SK-N-SH (cell line): ENCODE measurements at regions not wholly inside any gene's neighbourhood (a gene's known extent, or its start where the extent isn't known, plus 50 kb on each side); places are given as distances from the start of the nearest gene placed in this dataset.

Source experiments
- CTCF ChIA-PET: fragments of 300-600, 350-600 bp; formaldehyde crosslinking; extraction: SDS; loops from one replicate; lab custom pipeline; 2021; lab: Yijun Ruan, JAX
- POLR2A ChIA-PET: fragments of 350-600 bp; sonication (Branson Sonifier 250); formaldehyde crosslinking; extraction: SDS; loops from one replicate; lab custom pipeline; 2020; ENCODE audit warnings: antibody characterized with exemption, inconsistent platforms; lab: Yijun Ruan, JAX
- DNase-seq: peaks from one replicate; pipeline ENCODE4 v3.0.0; 2012
- H2AFZ ChIP-seq: fragments of 200-600 bp; sonication (generic); 2 replicates; pipeline ENCODE4 v1.8.1; 2016; ENCODE audit warnings: antibody characterized with exemption, mild to moderate bottlenecking, low read depth
- H3F3A ChIP-seq: fragments of 200-600 bp; sonication (generic); replicated peaks from 2 replicates; pipeline ENCODE3; 2016; ENCODE audit warnings: antibody characterized with exemption, mild to moderate bottlenecking; ENCODE audit not compliant: insufficient read depth
- H3K27ac ChIP-seq, 2 experiments: fragments of 200-500 bp in 1 of 2; fragments of 200-600 bp in 1 of 2; sonication (Bioruptor generic) in 1 of 2; sonication (generic), shearing (Covaris generic) in 1 of 2; 2 replicates each; pipeline versions ENCODE4 v1.5.1 to v1.6.1; 2014 to 2016; ENCODE audit warnings: low read depth in 2 of 2, inconsistent platforms in 1 of 2, low read length in 1 of 2, mild to moderate bottlenecking in 1 of 2, mixed read lengths in 1 of 2
- H3K27me3 ChIP-seq: fragments of 200-600 bp; sonication (generic), shearing (Covaris generic); 2 replicates; pipeline ENCODE4 v1.6.1; 2016; ENCODE audit warnings: mixed run types; ENCODE audit not compliant: insufficient read depth
- H3K36me3 ChIP-seq, 2 experiments: fragments of 200-500 bp in 1 of 2; fragments of 200-600 bp in 1 of 2; sonication (Bioruptor generic) in 1 of 2; sonication (generic) in 1 of 2; replicated peaks in 1 of 2; 2 replicates each; pipeline versions ENCODE3 to v1.5.1; 2014 to 2016; ENCODE audit warnings: low read length in 1 of 2, mild to moderate bottlenecking in 1 of 2; ENCODE audit not compliant: insufficient read depth in 2 of 2, control insufficient read depth in 1 of 2
- H3K4me1 ChIP-seq, 2 experiments: fragments of 200-500 bp in 1 of 2; fragments of 200-600 bp in 1 of 2; sonication (Bioruptor generic) in 1 of 2; sonication (generic), shearing (Covaris generic) in 1 of 2; 2 replicates each; pipeline versions ENCODE4 v1.5.1 to v1.6.1; 2014 to 2016; ENCODE audit warnings: low read depth in 1 of 2, low read length in 1 of 2, mixed run types in 1 of 2; ENCODE audit not compliant: insufficient read depth in 2 of 2, control insufficient read depth in 1 of 2
- H3K4me2 ChIP-seq: fragments of 200-600 bp; sonication (generic), shearing (Covaris generic); 2 replicates; pipeline ENCODE4 v1.6.1; 2017; ENCODE audit warnings: mixed run types
- H3K4me3 ChIP-seq, 2 experiments: fragments of 200-500 bp in 1 of 2; fragments of 200-600 bp in 1 of 2; sonication (Bioruptor generic) in 1 of 2; sonication (generic), shearing (Covaris generic) in 1 of 2; 2 replicates each; pipeline versions ENCODE4 v1.5.1 to v1.8.1; 2014 to 2016; ENCODE audit warnings: low read depth in 2 of 2, inconsistent platforms in 1 of 2, low read length in 1 of 2, mild to moderate bottlenecking in 1 of 2, mixed read lengths in 1 of 2, moderate library complexity in 1 of 2
- H3K79me2 ChIP-seq: fragments of 200-600 bp; sonication (generic); 2 replicates; pipeline ENCODE4 v1.8.1; 2017; ENCODE audit warnings: mild to moderate bottlenecking; ENCODE audit not compliant: insufficient read depth
- H3K9ac ChIP-seq: fragments of 200-600 bp; sonication (generic); 2 replicates; pipeline ENCODE4 v1.6.1; 2017; ENCODE audit warnings: mixed run types
- H3K9me2 ChIP-seq: fragments of 200-600 bp; sonication (generic); 2 replicates; pipeline ENCODE4 v1.6.1; 2017; ENCODE audit warnings: mixed run types
- H3K9me3 ChIP-seq: fragments of 200-600 bp; sonication (generic); 2 replicates; pipeline ENCODE4 v1.6.1; 2017; ENCODE audit warnings: mixed run types, mild to moderate bottlenecking, moderate library complexity
- H4K20me1 ChIP-seq: fragments of 200-600 bp; sonication (generic); 2 replicates; pipeline ENCODE4 v1.6.1; 2017; ENCODE audit warnings: mild to moderate bottlenecking, mixed run types; ENCODE audit not compliant: insufficient read depth
- CHD2 ChIP-seq: fragments of 150-350 bp; IDR thresholded peaks from 2 replicates; pipeline ENCODE4 v1.6.1; 2018; ENCODE audit warnings: low read length; ENCODE audit not compliant: partially characterized antibody
- ELF1 ChIP-seq: IDR thresholded peaks from 2 replicates; pipeline ENCODE4 v1.4.0; 2012
- FOSL2 ChIP-seq: IDR thresholded peaks from 2 replicates; pipeline ENCODE4 v1.4.0; 2012; ENCODE audit warnings: low read depth, mild to moderate bottlenecking, moderate library complexity, borderline replicate concordance
- FOXJ3 ChIP-seq: sonication (generic); formaldehyde crosslinking; IDR thresholded peaks from 2 replicates; pipeline ENCODE4 v1.5.1; 2020; ENCODE audit warnings: mild to moderate bottlenecking, missing genetic modification reagents
- GATA2 ChIP-seq: sonication (generic); formaldehyde crosslinking; IDR thresholded peaks from 2 replicates; pipeline ENCODE4 v1.5.0; 2020; ENCODE audit warnings: mild to moderate bottlenecking, missing genetic modification reagents
- MEF2A ChIP-seq: IDR thresholded peaks from 2 replicates; pipeline ENCODE4 v1.4.0; 2012; ENCODE audit warnings: low read depth, borderline replicate concordance
- MXI1 ChIP-seq: IDR thresholded peaks from 2 replicates; pipeline ENCODE4 v1.6.1; 2012; ENCODE audit warnings: mild to moderate bottlenecking, low read depth, low read length, improper control_type of control experiment
- NFIC ChIP-seq: IDR thresholded peaks from 2 replicates; pipeline ENCODE4 v1.4.0; 2012; ENCODE audit warnings: borderline replicate concordance
- RCOR1 ChIP-seq: fragments of 150-350 bp; IDR thresholded peaks from 2 replicates; pipeline ENCODE4 v1.6.1; 2017; ENCODE audit warnings: antibody characterized with exemption, low read length
- RXRA ChIP-seq: IDR thresholded peaks from 2 replicates; pipeline ENCODE4 v1.4.0; 2012; ENCODE audit warnings: low read depth, mild to moderate bottlenecking, borderline replicate concordance
- WGBS: methylation state at CpG from one replicate; pipeline ENCODE4 v1.1.6; 2017; ENCODE audit warnings: low lambda C conversion rate; 5-methylcytosine and 5-hydroxymethylcytosine counted together
- TF ChIP-seq, protein P1 (sequence below): fragments of 150-350 bp; IDR thresholded peaks from 2 replicates; pipeline ENCODE4 v1.6.1; 2017; ENCODE audit warnings: antibody characterized with exemption, low read length, low read depth, borderline replicate concordance
- TF ChIP-seq, protein P2 (sequence below): IDR thresholded peaks from 2 replicates; pipeline ENCODE4 v1.4.0; 2012; ENCODE audit warnings: low read depth, borderline replicate concordance
- TF ChIP-seq, protein P3 (sequence below): IDR thresholded peaks from 2 replicates; pipeline ENCODE4 v1.4.0; 2012; ENCODE audit warnings: low read depth, borderline replicate concordance

DNA sequence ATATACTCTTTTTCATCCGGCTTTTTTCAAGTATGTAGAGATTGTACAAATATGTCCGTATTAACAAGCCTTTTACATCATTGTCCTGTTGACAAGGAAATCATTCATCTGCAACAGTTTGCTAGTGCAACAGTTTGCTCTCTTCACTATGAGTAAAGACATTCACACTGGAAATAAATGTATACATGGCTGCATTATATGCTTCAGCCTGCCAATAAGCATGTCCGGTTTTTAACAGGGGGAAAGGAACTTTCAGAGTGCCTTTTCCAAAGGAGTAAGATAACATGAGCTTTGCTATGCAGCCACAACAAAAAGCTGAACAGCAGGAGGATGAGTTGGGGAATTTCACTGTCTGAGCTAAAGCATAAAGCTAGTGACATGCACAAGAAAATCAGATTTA lies 99.4 kb upstream of the ADTRP start:
- H3K27me3 ChIP-seq = no peaks in the 10 kb centered on the region
- POLR2A ChIA-PET = no interaction called here
- no peaks in the 10 kb centered on the region for H3K9me2 ChIP-seq
- no peaks in the 10 kb centered on the region for H4K20me1 ChIP-seq
- H2AFZ ChIP-seq = no peak overlapping the region
- no peak overlapping the region for H3K9ac ChIP-seq
- DNase-seq = no peak
- H3K36me3 ChIP-seq = no peaks in the 10 kb centered on the region
- H3K4me2 ChIP-seq = no peak overlapping the region
- H3K4me3 ChIP-seq = no peak overlapping the region
- TF ChIP-seq RXRA (no peak), RCOR1 (no peak)
- H3K9me3 ChIP-seq = no peaks in the 10 kb centered on the region
- WGBS = 49% methylated on average over 3 of the region's 3 CpGs
- CTCF ChIA-PET = no interaction called here
- no peaks in the 10 kb centered on the region for H3K79me2 ChIP-seq
- no peaks in the 10 kb centered on the region for H3F3A ChIP-seq
- H3K4me1 ChIP-seq = peaks cover 0 to 5% of the 10 kb centered on the region in 2 experiments; a peak in 2 of 4 replicates
- no peak overlapping the region for H3K27ac ChIP-seq

DNA sequence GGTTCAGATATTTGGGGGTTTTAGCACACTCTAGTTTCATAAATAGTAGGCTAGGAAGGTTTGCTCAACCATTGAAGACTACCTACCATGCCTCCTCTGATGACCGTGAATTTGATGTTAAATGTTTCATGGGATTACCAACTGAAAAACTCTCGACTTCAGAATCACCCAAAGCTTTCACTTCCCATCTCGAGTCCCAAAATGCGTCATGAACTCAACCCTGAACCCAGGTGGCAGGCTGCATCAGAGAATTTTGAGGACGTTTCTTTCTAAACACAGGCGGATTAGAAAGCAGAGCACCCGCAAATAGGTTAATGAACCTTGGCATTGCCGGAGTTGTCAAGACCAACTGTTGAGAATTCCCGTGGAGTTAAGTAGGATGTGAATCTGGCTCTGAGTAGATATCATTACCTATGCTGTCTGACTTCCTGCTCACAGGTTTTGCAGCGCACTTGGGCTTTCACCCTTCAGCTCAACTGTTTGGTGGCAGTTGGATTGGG lies 98.4 kb upstream of the ADTRP start:
- Histone ChIP-seq H3K27ac (no peak overlapping the region), H3K27me3 (no peaks in the 10 kb centered on the region), H3K9me3 (no peaks in the 10 kb centered on the region), H4K20me1 (no peaks in the 10 kb centered on the region), H3K9me2 (no peaks in the 10 kb centered on the region), H3K4me2 (no peak overlapping the region), H3K4me1 (peaks cover 0 to 5% of the 10 kb centered on the region in 2 experiments; a peak in 2 of 4 replicates), H3K9ac (no peak overlapping the region), H3K79me2 (no peaks in the 10 kb centered on the region), H3K4me3 (no peak overlapping the region), H2AFZ (no peak overlapping the region), H3K36me3 (no peaks in the 10 kb centered on the region), H3F3A (no peaks in the 10 kb centered on the region)
- TF ChIP-seq MXI1 (no peak), FOXJ3 (CRISPR knock-in tag) (no peak), GATA2 (CRISPR knock-in tag) (no peak), CHD2 (no peak), NFIC (no peak), MEF2A (no peak), ELF1 (no peak), FOSL2 (no peak)
- TF ChIP-seq, protein P1, sequence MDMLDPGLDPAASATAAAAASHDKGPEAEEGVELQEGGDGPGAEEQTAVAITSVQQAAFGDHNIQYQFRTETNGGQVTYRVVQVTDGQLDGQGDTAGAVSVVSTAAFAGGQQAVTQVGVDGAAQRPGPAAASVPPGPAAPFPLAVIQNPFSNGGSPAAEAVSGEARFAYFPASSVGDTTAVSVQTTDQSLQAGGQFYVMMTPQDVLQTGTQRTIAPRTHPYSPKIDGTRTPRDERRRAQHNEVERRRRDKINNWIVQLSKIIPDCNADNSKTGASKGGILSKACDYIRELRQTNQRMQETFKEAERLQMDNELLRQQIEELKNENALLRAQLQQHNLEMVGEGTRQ = no peak
- TF ChIP-seq, protein P2, sequence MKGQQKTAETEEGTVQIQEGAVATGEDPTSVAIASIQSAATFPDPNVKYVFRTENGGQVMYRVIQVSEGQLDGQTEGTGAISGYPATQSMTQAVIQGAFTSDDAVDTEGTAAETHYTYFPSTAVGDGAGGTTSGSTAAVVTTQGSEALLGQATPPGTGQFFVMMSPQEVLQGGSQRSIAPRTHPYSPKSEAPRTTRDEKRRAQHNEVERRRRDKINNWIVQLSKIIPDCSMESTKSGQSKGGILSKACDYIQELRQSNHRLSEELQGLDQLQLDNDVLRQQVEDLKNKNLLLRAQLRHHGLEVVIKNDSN = no peak
- TF ChIP-seq, protein P3, sequence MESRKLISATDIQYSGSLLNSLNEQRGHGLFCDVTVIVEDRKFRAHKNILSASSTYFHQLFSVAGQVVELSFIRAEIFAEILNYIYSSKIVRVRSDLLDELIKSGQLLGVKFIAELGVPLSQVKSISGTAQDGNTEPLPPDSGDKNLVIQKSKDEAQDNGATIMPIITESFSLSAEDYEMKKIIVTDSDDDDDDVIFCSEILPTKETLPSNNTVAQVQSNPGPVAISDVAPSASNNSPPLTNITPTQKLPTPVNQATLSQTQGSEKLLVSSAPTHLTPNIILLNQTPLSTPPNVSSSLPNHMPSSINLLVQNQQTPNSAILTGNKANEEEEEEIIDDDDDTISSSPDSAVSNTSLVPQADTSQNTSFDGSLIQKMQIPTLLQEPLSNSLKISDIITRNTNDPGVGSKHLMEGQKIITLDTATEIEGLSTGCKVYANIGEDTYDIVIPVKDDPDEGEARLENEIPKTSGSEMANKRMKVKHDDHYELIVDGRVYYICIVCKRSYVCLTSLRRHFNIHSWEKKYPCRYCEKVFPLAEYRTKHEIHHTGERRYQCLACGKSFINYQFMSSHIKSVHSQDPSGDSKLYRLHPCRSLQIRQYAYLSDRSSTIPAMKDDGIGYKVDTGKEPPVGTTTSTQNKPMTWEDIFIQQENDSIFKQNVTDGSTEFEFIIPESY = no peak
- ChIA-PET CTCF (no interaction called here), POLR2A (no interaction called here)
- DNase-seq = no peak
- 81% methylated on average over 9 of the region's 10 CpGs for WGBS
